ENCODE measurements at regions not wholly inside any gene's neighbourhood (a gene's known extent, or its start where the extent isn't known, plus 50 kb on each side); places are given as distances from the start of the nearest gene placed in this dataset.
A peak's percentile ranks its signal among the peaks of the same experiment; 100 is the strongest.

GRCh38 chr12:125262851-125263250, 197.6 kb downstream of the AACS start:
- H3K4me1 Mint-ChIP-seq: peaks cover 4% of the 10 kb centered on the region; the same call in 2 of the 3 replicates
- Histone ChIP-seq H3F3A (replicated peaks; ENCODE audit: low read depth) (no peaks in the 10 kb centered on the region), H3K4me1 (ENCODE audit: insufficient read depth) (no peaks in the 10 kb centered on the region; the same call in 1 of the 2 replicates), H3K36me3 (ENCODE audit: insufficient read depth) (no peaks in the 10 kb centered on the region), H3K9me2 (ENCODE audit: insufficient read depth) (peaks cover 3% of the 10 kb centered on the region; the same call in 1 of the 2 replicates), H3K27me3 (ENCODE audit: insufficient read depth) (no peaks in the 10 kb centered on the region), H3K79me2 (replicated peaks; ENCODE audit: insufficient read depth) (peaks cover 83% of the 10 kb centered on the region), H3K4me3 (no peak overlapping the region), H2AFZ (no peak overlapping the region), H3K4me2 (no peak overlapping the region), H3K27ac (ENCODE audit: low read depth) (no peak overlapping the region), H4K20me1 (replicated peaks; ENCODE audit: insufficient read depth) (peaks cover 38% of the 10 kb centered on the region)
- H3K9me3 Mint-ChIP-seq: peaks cover 10% of the 10 kb centered on the region; the same call in 2 of the 3 replicates
- no peak overlapping the region for H3K27ac Mint-ChIP-seq
- DNase-seq (ENCODE audit: low spot score): no peak
- no peak for ATAC-seq
- TF ChIP-seq JUNB (IDR thresholded peaks at IDR 0.05; ENCODE audit: unreplicated experiment) (no peak), STAT1 (IDR thresholded peaks at IDR 0.05; ENCODE audit: unreplicated experiment) (no peak), ETS1 (IDR thresholded peaks at IDR 0.05) (no peak), ZNF114 (CRISPR knock-in tag; IDR thresholded peaks at IDR 0.05) (no peak)
- peaks cover 3% of the 10 kb centered on the region for H3K27me3 Mint-ChIP-seq (ENCODE audit: insufficient read depth, low read depth, poor library complexity)
- peaks cover 48% of the 10 kb centered on the region for H3K36me3 Mint-ChIP-seq (ENCODE audit: low read depth)
- H3K4me3 Mint-ChIP-seq: no peak overlapping the region

GRCh38 chr12:125263385-125263784, 198.2 kb downstream of the AACS start:
- H3K4me3 Mint-ChIP-seq: no peak overlapping the region
- DNase-seq (ENCODE audit: low spot score) (no peak), ATAC-seq (no peak)
- peaks cover 83% of the 10 kb centered on the region for H3K79me2 ChIP-seq (replicated peaks; ENCODE audit: insufficient read depth)
- H3K27ac Mint-ChIP-seq: no peak overlapping the region
- no peaks in the 10 kb centered on the region for H3K9me2 ChIP-seq (ENCODE audit: insufficient read depth)
- peaks cover 8% of the 10 kb centered on the region for H3K4me1 Mint-ChIP-seq
- H3K4me3 ChIP-seq: no peak overlapping the region
- peaks cover 35% of the 10 kb centered on the region for H4K20me1 ChIP-seq (replicated peaks; ENCODE audit: insufficient read depth)
- no peaks in the 10 kb centered on the region; the same call in 1 of the 2 replicates for H3K4me1 ChIP-seq (ENCODE audit: insufficient read depth)
- H3K4me2 ChIP-seq: no peak overlapping the region
- TF ChIP-seq STAT1 (IDR thresholded peaks at IDR 0.05; ENCODE audit: unreplicated experiment): no peak
- TF ChIP-seq REST (IDR thresholded peaks at IDR 0.05; ENCODE audit: unreplicated experiment): peak; percentile 65
- peaks cover 43% of the 10 kb centered on the region for H3K36me3 Mint-ChIP-seq (ENCODE audit: low read depth)
- peaks cover 10% of the 10 kb centered on the region; the same call in 2 of the 3 replicates for H3K9me3 Mint-ChIP-seq
- no peaks in the 10 kb centered on the region for H3K36me3 ChIP-seq (ENCODE audit: insufficient read depth)
- H3K27me3 ChIP-seq (ENCODE audit: insufficient read depth): no peaks in the 10 kb centered on the region
- H3F3A ChIP-seq (replicated peaks; ENCODE audit: low read depth): no peaks in the 10 kb centered on the region
- peaks cover 3% of the 10 kb centered on the region for H3K27me3 Mint-ChIP-seq (ENCODE audit: insufficient read depth, low read depth, poor library complexity)
- H3K27ac ChIP-seq (ENCODE audit: low read depth): no peak overlapping the region
- no peak overlapping the region for H2AFZ ChIP-seq

- Histone ChIP-seq H3K4me1 (ENCODE audit: insufficient read depth) (peaks cover 16% of the 10 kb centered on the region), H3K4me2 (no peak overlapping the region), H2AFZ (no peak overlapping the region), H4K20me1 (replicated peaks; ENCODE audit: insufficient read depth) (peaks cover 39% of the 10 kb centered on the region), H3K36me3 (ENCODE audit: insufficient read depth) (no peaks in the 10 kb centered on the region), H3K27me3 (ENCODE audit: insufficient read depth) (no peaks in the 10 kb centered on the region), H3K27ac (ENCODE audit: low read depth) (no peak overlapping the region), H3K79me2 (replicated peaks; ENCODE audit: insufficient read depth) (peaks cover 84% of the 10 kb centered on the region), H3F3A (replicated peaks; ENCODE audit: low read depth) (no peaks in the 10 kb centered on the region), H3K4me3 (no peak overlapping the region), H3K9me2 (ENCODE audit: insufficient read depth) (no peaks in the 10 kb centered on the region)
- Mint-ChIP-seq H3K4me3 (no peak overlapping the region), H3K27me3 (ENCODE audit: insufficient read depth, low read depth, poor library complexity) (peaks cover 2% of the 10 kb centered on the region), H3K27ac (no peak overlapping the region), H3K4me1 (peaks cover 31% of the 10 kb centered on the region), H3K9me3 (peaks cover 10% of the 10 kb centered on the region; the same call in 2 of the 3 replicates), H3K36me3 (ENCODE audit: low read depth) (peaks cover 30% of the 10 kb centered on the region)
- no peak for ATAC-seq
- DNase-seq (ENCODE audit: low spot score): no peak
- TF ChIP-seq CREB1 (CRISPR knock-in tag; IDR thresholded peaks at IDR 0.05; ENCODE audit: low read depth) (no peak), JUNB (IDR thresholded peaks at IDR 0.05; ENCODE audit: unreplicated experiment) (no peak)
Observed at GRCh38 chr12:125267114-125267513, 201.9 kb downstream of the AACS start.
